ENCODE measurements at regions not wholly inside any gene's neighbourhood (a gene's known extent, or its start where the extent isn't known, plus 50 kb on each side); places are given as distances from the start of the nearest gene placed in this dataset.

GRCh38 chr14:80383223-80383622 lies 171.9 kb upstream of the DIO2 start:
- intact Hi-C loops (cut with DNase I) = no loop called here

GRCh38 chr14:80381807-80382363 lies 170.6 kb upstream of the DIO2 start:
- DNase-seq (ENCODE audit: low spot score) = no peak
- intact Hi-C loops (cut with DNase I) = no loop called here

More at GRCh38 chr14:80383223-80383622, 171.9 kb upstream of the DIO2 start:
- DNase-seq (ENCODE audit: low spot score) = no peak

GRCh38 chr14:80379035-80379434 lies 167.7 kb upstream of the DIO2 start:
- DNase-seq (ENCODE audit: low spot score) = no peak
- intact Hi-C loops (cut with DNase I) = no loop called here

GRCh38 chr14:80378084-80378690 lies 166.9 kb upstream of the DIO2 start:
- intact Hi-C loops (cut with DNase I) = no loop called here
- no peak for DNase-seq (ENCODE audit: low spot score)

GRCh38 chr14:80364816-80365215 lies 153.5 kb upstream of the DIO2 start:
- intact Hi-C loops (cut with DNase I) = no loop called here
- DNase-seq (ENCODE audit: low spot score) = no peak

- no peak for DNase-seq (ENCODE audit: low spot score)
- intact Hi-C loops (cut with DNase I) = no loop called here
Observed at GRCh38 chr14:80364274-80364673, 153.0 kb upstream of the DIO2 start.

GRCh38 chr14:80358112-80358511 lies 146.8 kb upstream of the DIO2 start:
- no peak for DNase-seq (ENCODE audit: low spot score)
- intact Hi-C loops (cut with DNase I) = no loop called here

- DNase-seq (ENCODE audit: low spot score) = no peak
- intact Hi-C loops (cut with DNase I) = no loop called here
Observed at GRCh38 chr14:80356413-80356812, 145.1 kb upstream of the DIO2 start.

GRCh38 chr14:80354860-80355581 lies 143.7 kb upstream of the DIO2 start:
- no peak for DNase-seq (ENCODE audit: low spot score)
- intact Hi-C loops (cut with DNase I) = no loop called here

- intact Hi-C loops (cut with DNase I) = no loop called here
Observed at GRCh38 chr14:80352471-80352870, 141.2 kb upstream of the DIO2 start.

GRCh38 chr14:80350707-80351106 lies 139.4 kb upstream of the DIO2 start:
- no peak for DNase-seq (ENCODE audit: low spot score)
- intact Hi-C loops (cut with DNase I) = no loop called here

More at GRCh38 chr14:80352471-80352870, 141.2 kb upstream of the DIO2 start:
- DNase-seq (ENCODE audit: low spot score) = no peak

- intact Hi-C loops (cut with DNase I) = no loop called here
- no peak for DNase-seq (ENCODE audit: low spot score)
Observed at GRCh38 chr14:80346395-80346794, 135.1 kb upstream of the DIO2 start.

- DNase-seq (ENCODE audit: low spot score) = no peak
- intact Hi-C loops (cut with DNase I) = no loop called here
Observed at GRCh38 chr14:80344208-80344607, 132.9 kb upstream of the DIO2 start.

GRCh38 chr14:80336608-80337106 lies 125.4 kb upstream of the DIO2 start:
- no peak for DNase-seq (ENCODE audit: low spot score)
- intact Hi-C loops (cut with DNase I) = no loop called here

- intact Hi-C loops (cut with DNase I) = no loop called here
Observed at GRCh38 chr14:80325688-80326087, 114.4 kb upstream of the DIO2 start.

GRCh38 chr14:80325112-80325511 lies 113.8 kb upstream of the DIO2 start:
- no peak for DNase-seq (ENCODE audit: low spot score)
- intact Hi-C loops (cut with DNase I) = no loop called here

More at GRCh38 chr14:80325688-80326087, 114.4 kb upstream of the DIO2 start:
- DNase-seq (ENCODE audit: low spot score) = no peak

GRCh38 chr14:80324649-80325048 lies 113.3 kb upstream of the DIO2 start:
- DNase-seq (ENCODE audit: low spot score) = no peak
- intact Hi-C loops (cut with DNase I) = no loop called here

- intact Hi-C loops (cut with DNase I) = no loop called here
- DNase-seq (ENCODE audit: low spot score) = no peak
Observed at GRCh38 chr14:80323038-80323665, 111.8 kb upstream of the DIO2 start.

- intact Hi-C loops (cut with DNase I) = no loop called here
- DNase-seq (ENCODE audit: low spot score) = no peak
Observed at GRCh38 chr14:80316441-80316840, 105.1 kb upstream of the DIO2 start.

GRCh38 chr14:80315681-80316080 lies 104.4 kb upstream of the DIO2 start:
- DNase-seq (ENCODE audit: low spot score) = no peak
- intact Hi-C loops (cut with DNase I) = no loop called here
